GM23338 (cell line): ENCODE measurements at regions not wholly inside any gene's neighbourhood (a gene's known extent, or its start where the extent isn't known, plus 50 kb on each side); places are given as distances from the start of the nearest gene placed in this dataset.
A peak's percentile ranks its signal among the peaks of the same experiment; 100 is the strongest.

ENCODE experiments used
- ATAC-seq: fragments of 200-7000 bp; cut with Tn5 transposase; 3 replicates; pipeline ENCODE4 v1.9.1; 2020
- DNase-seq: peaks from one replicate; pipeline ENCODE4 v3.0.0-alpha.2; 2015; ENCODE audit warnings: low spot score
- H2AFZ ChIP-seq: fragments of 200-600 bp; sonication (generic); 2 replicates; pipeline ENCODE4 v1.8.0; 2016; ENCODE audit warnings: antibody characterized with exemption, mild to moderate bottlenecking, moderate library complexity
- H3F3A ChIP-seq: fragments of 200-600 bp; sonication (generic); replicated peaks from 2 replicates; pipeline ENCODE4 v1.8.0; 2017; ENCODE audit warnings: antibody characterized with exemption, mixed run types, low read depth
- H3K27ac ChIP-seq: fragments of 200-600 bp; sonication (generic); 2 replicates; pipeline ENCODE4 v1.6.1; 2016; ENCODE audit warnings: low read depth
- H3K27me3 ChIP-seq: fragments of 200-600 bp; sonication (generic); 2 replicates; pipeline ENCODE4 v1.8.0; 2016; ENCODE audit warnings: mild to moderate bottlenecking, mixed run types, moderate library complexity; ENCODE audit not compliant: insufficient read depth
- H3K36me3 ChIP-seq: fragments of 200-600 bp; sonication (generic); 2 replicates; pipeline ENCODE4 v1.8.0; 2016; ENCODE audit warnings: mild to moderate bottlenecking; ENCODE audit not compliant: insufficient read depth
- H3K4me1 ChIP-seq: fragments of 200-600 bp; sonication (generic); 2 replicates; pipeline ENCODE4 v1.8.0; 2016; ENCODE audit warnings: mild to moderate bottlenecking, moderate library complexity; ENCODE audit not compliant: insufficient read depth
- H3K4me2 ChIP-seq: fragments of 200-600 bp; sonication (generic); 2 replicates; pipeline ENCODE4 v1.7.1; 2017; ENCODE audit warnings: mixed run types
- H3K4me3 ChIP-seq: fragments of 200-600 bp; sonication (generic); 2 replicates; pipeline ENCODE4 v1.6.1; 2016; ENCODE audit warnings: mixed run types
- H3K79me2 ChIP-seq: fragments of 200-600 bp; sonication (generic); replicated peaks from 2 replicates; pipeline ENCODE4 v1.8.0; 2017; ENCODE audit warnings: mild to moderate bottlenecking; ENCODE audit not compliant: insufficient read depth
- H3K9me2 ChIP-seq: fragments of 200-600 bp; sonication (generic); 2 replicates; pipeline ENCODE4 v1.8.0; 2017; ENCODE audit not compliant: insufficient read depth
- H4K20me1 ChIP-seq: fragments of 200-600 bp; sonication (generic); replicated peaks from 2 replicates; pipeline ENCODE4 v1.8.0; 2017; ENCODE audit warnings: mild to moderate bottlenecking; ENCODE audit not compliant: insufficient read depth
- H3K27ac Mint-ChIP-seq: 2 replicates; pipeline ENCODE4 v1.8.0; 2020; ENCODE audit warnings: inconsistent platforms, mild to moderate bottlenecking, moderate library complexity, mixed read lengths
- H3K27me3 Mint-ChIP-seq: 3 replicates; pipeline ENCODE4 v1.8.0; 2022; ENCODE audit warnings: low read depth, mild to moderate bottlenecking, moderate library complexity, mixed read lengths, inconsistent platforms; ENCODE audit not compliant: insufficient read depth, poor library complexity
- H3K36me3 Mint-ChIP-seq: 3 replicates; pipeline ENCODE4 v1.8.0; 2021; ENCODE audit warnings: low read depth, mild to moderate bottlenecking, inconsistent platforms, moderate library complexity, mixed read lengths
- H3K4me1 Mint-ChIP-seq: 3 replicates; pipeline ENCODE4 v1.8.0; 2020; ENCODE audit warnings: mild to moderate bottlenecking, inconsistent platforms, mixed read lengths
- H3K4me3 Mint-ChIP-seq: 3 replicates; pipeline ENCODE4 v1.8.0; 2021; ENCODE audit warnings: moderate library complexity, mild to moderate bottlenecking, inconsistent platforms, mixed read lengths
- H3K9me3 Mint-ChIP-seq: 3 replicates; pipeline ENCODE4 v1.8.0; 2020; ENCODE audit warnings: moderate library complexity, mild to moderate bottlenecking, inconsistent platforms, mixed read lengths
- CREB1 ChIP-seq: fragments of 250-450 bp; sonication (Bioruptor Pico); IDR thresholded peaks from 2 replicates; pipeline ENCODE4 v1.5.0; 2020; ENCODE audit warnings: low read depth, mild to moderate bottlenecking, moderate library complexity
- ETS1 ChIP-seq: IDR thresholded peaks from 2 replicates; pipeline ENCODE4 v1.6.1; 2016; ENCODE audit warnings: antibody characterized with exemption
- EZH2 ChIP-seq: fragments of 200-600 bp; sonication (generic); IDR thresholded peaks from one replicate; pipeline ENCODE4 v1.8.0; 2017; ENCODE audit warnings: antibody characterized with exemption, mild to moderate bottlenecking, low read depth; ENCODE audit not compliant: unreplicated experiment
- EZH2phosphoT487 ChIP-seq: fragments of 200-600 bp; sonication (generic); IDR thresholded peaks from one replicate; pipeline ENCODE4 v1.8.1; 2018; ENCODE audit warnings: antibody characterized with exemption; ENCODE audit not compliant: unreplicated experiment
- JUNB ChIP-seq: IDR thresholded peaks from one replicate; pipeline ENCODE4 v1.6.1; 2016; ENCODE audit warnings: antibody characterized with exemption; ENCODE audit not compliant: unreplicated experiment
- POLR2AphosphoS5 ChIP-seq: IDR thresholded peaks from 2 replicates; pipeline ENCODE4 v1.6.1; 2016; ENCODE audit warnings: antibody characterized with exemption, low read depth
- REST ChIP-seq: IDR thresholded peaks from one replicate; pipeline ENCODE4 v1.6.1; 2018; ENCODE audit warnings: antibody characterized with exemption; ENCODE audit not compliant: unreplicated experiment
- STAT1 ChIP-seq: IDR thresholded peaks from one replicate; pipeline ENCODE4 v1.6.1; 2016; ENCODE audit warnings: antibody characterized with exemption; ENCODE audit not compliant: unreplicated experiment
- ZNF114 ChIP-seq: fragments of 250-450 bp; sonication (Bioruptor Pico); IDR thresholded peaks from 2 replicates; pipeline ENCODE4 v1.5.0; 2020; ENCODE audit warnings: mild to moderate bottlenecking, moderate library complexity
- ZNF331 ChIP-seq: fragments of 250-450 bp; sonication (Bioruptor Pico); IDR thresholded peaks from 2 replicates; pipeline ENCODE4 v1.5.0; 2020; ENCODE audit warnings: low read depth, mild to moderate bottlenecking, moderate library complexity
- ZNF462 ChIP-seq: fragments of 250-450 bp; sonication (Bioruptor Pico); IDR thresholded peaks from 2 replicates; pipeline ENCODE4 v1.5.0; 2020; ENCODE audit warnings: mild to moderate bottlenecking, moderate library complexity

- Mint-ChIP-seq H3K4me1 (peaks cover 3% of the 10 kb centered on the region; the same call in 1 of the 3 replicates), H3K36me3 (no peaks in the 10 kb centered on the region), H3K27me3 (no peaks in the 10 kb centered on the region), H3K4me3 (no peak overlapping the region), H3K9me3 (no peaks in the 10 kb centered on the region), H3K27ac (no peak overlapping the region)
- ATAC-seq, result no peak
- Histone ChIP-seq H3K27ac (no peak overlapping the region), H4K20me1 (no peaks in the 10 kb centered on the region), H3K36me3 (no peaks in the 10 kb centered on the region), H3K4me2 (no peak overlapping the region), H3K79me2 (no peaks in the 10 kb centered on the region), H3F3A (no peaks in the 10 kb centered on the region), H3K27me3 (no peaks in the 10 kb centered on the region), H3K4me1 (0 out of 2 replicates have a peak, but pooled peaks cover 3% of the 10 kb centered on the region), H3K4me3 (no peak overlapping the region), H2AFZ (no peak overlapping the region), H3K9me2 (peaks cover 12% of the 10 kb centered on the region; the same call in 1 of the 2 replicates)
- DNase-seq, result no peak
- no peak for TF ChIP-seq ETS1
- no peak for TF ChIP-seq ZNF114 (CRISPR knock-in tag)
- TF ChIP-seq JUNB, result no peak
- no peak for TF ChIP-seq EZH2
- no peak for TF ChIP-seq EZH2phosphoT487
- TF ChIP-seq POLR2AphosphoS5, result no peak
- TF ChIP-seq REST, result no peak
- TF ChIP-seq CREB1, result no peak
- no peak for TF ChIP-seq ZNF331 (CRISPR knock-in tag)
- TF ChIP-seq STAT1, result no peak
Measured at GRCh38 chr12:115158816-115159215, 474.8 kb upstream of the TBX3 start.

- H3K4me1 ChIP-seq, result 0 out of 2 replicates have a peak, but pooled peaks cover 3% of the 10 kb centered on the region
- no peak overlapping the region for H3K4me2 ChIP-seq
- DNase-seq (peak; percentile 45), ATAC-seq (no peak; the same call in 2 of the 3 replicates)
- H3K27me3 Mint-ChIP-seq, result no peaks in the 10 kb centered on the region
- no peaks in the 10 kb centered on the region for H3K27me3 ChIP-seq
- H3K36me3 Mint-ChIP-seq, result no peaks in the 10 kb centered on the region
- no peaks in the 10 kb centered on the region for H3K9me3 Mint-ChIP-seq
- H3K79me2 ChIP-seq, result no peaks in the 10 kb centered on the region
- H3K27ac ChIP-seq, result no peak overlapping the region
- H4K20me1 ChIP-seq, result no peaks in the 10 kb centered on the region
- H3K4me3 ChIP-seq, result no peak overlapping the region
- H3K4me3 Mint-ChIP-seq, result no peak overlapping the region
- H2AFZ ChIP-seq, result no peak overlapping the region
- peaks cover 3% of the 10 kb centered on the region; the same call in 1 of the 3 replicates for H3K4me1 Mint-ChIP-seq
- H3F3A ChIP-seq, result no peaks in the 10 kb centered on the region
- H3K27ac Mint-ChIP-seq, result no peak overlapping the region
- H3K9me2 ChIP-seq, result peaks cover 12% of the 10 kb centered on the region; the same call in 1 of the 2 replicates
- H3K36me3 ChIP-seq, result no peaks in the 10 kb centered on the region
- TF ChIP-seq ZNF462 (CRISPR knock-in tag), result no peak
Measured at GRCh38 chr12:115155665-115156645, 472.0 kb upstream of the TBX3 start.
